GM06990 (cell line): ENCODE measurements at regions not wholly inside any gene's neighbourhood (a gene's known extent, or its start where the extent isn't known, plus 50 kb on each side); places are given as distances from the start of the nearest gene placed in this dataset.
A peak's percentile ranks its signal among the peaks of the same experiment; 100 is the strongest.

Experiments used
- DNase-seq: peaks from one replicate; pipeline ENCODE4 v3.0.0-alpha.2; 2011; ENCODE audit not compliant: insufficient read length; ENCODE audit errors: extremely low read depth
- H3K27me3 ChIP-seq: replicated peaks from 2 replicates; pipeline ENCODE4 v1.6.0; 2011; ENCODE audit warnings: low read length; ENCODE audit not compliant: control insufficient read depth, insufficient read depth
- H3K36me3 ChIP-seq: 2 replicates; pipeline ENCODE4 v1.5.1; 2011; ENCODE audit warnings: low read length; ENCODE audit not compliant: control insufficient read depth, insufficient read depth
- H3K4me3 ChIP-seq: replicated peaks from 2 replicates; pipeline ENCODE4 v1.5.1; 2011; ENCODE audit warnings: low read depth, mild to moderate bottlenecking, control low read depth, low read length
- CTCF ChIP-seq: IDR thresholded peaks from 2 replicates; pipeline ENCODE4 v1.5.1; 2011; ENCODE audit warnings: low read length, control low read depth, mild to moderate bottlenecking, inconsistent platforms; ENCODE audit not compliant: insufficient read depth, poor library complexity, severe bottlenecking

- Histone ChIP-seq H3K4me3 (no peak overlapping the region), H3K36me3 (no peaks in the 10 kb centered on the region), H3K27me3 (no peaks in the 10 kb centered on the region)
- no peak for TF ChIP-seq CTCF
- DNase-seq, result no peak
Measured at GRCh38 chr5:93071710-93072109, 509.3 kb downstream of the NR2F1-AS1 start.

- Histone ChIP-seq H3K27me3 (no peaks in the 10 kb centered on the region), H3K4me3 (no peak overlapping the region), H3K36me3 (no peaks in the 10 kb centered on the region)
- no peak for DNase-seq
- no peak for TF ChIP-seq CTCF
Measured at GRCh38 chr5:93070938-93071337, 510.1 kb downstream of the NR2F1-AS1 start.

- no peak for DNase-seq
- no peak for TF ChIP-seq CTCF
- Histone ChIP-seq H3K27me3 (no peaks in the 10 kb centered on the region), H3K4me3 (no peak overlapping the region), H3K36me3 (no peaks in the 10 kb centered on the region)
Measured at GRCh38 chr5:93069276-93069675, 511.7 kb downstream of the NR2F1-AS1 start.

- Histone ChIP-seq H3K36me3 (no peaks in the 10 kb centered on the region), H3K27me3 (no peaks in the 10 kb centered on the region), H3K4me3 (no peak overlapping the region)
- TF ChIP-seq CTCF, result peak; percentile 32
- DNase-seq, result no peak
Measured at GRCh38 chr5:93062548-93062947, 518.5 kb downstream of the NR2F1-AS1 start.

GRCh38 chr5:93058309-93058708 is 522.7 kb downstream of the NR2F1-AS1 start:
- no peak for DNase-seq

More at GRCh38 chr5:93058309-93058708, 522.7 kb downstream of the NR2F1-AS1 start:
- TF ChIP-seq CTCF, result no peak
- Histone ChIP-seq H3K27me3 (no peaks in the 10 kb centered on the region), H3K36me3 (no peaks in the 10 kb centered on the region), H3K4me3 (no peak overlapping the region)
